ENCODE measurements at regions not wholly inside any gene's neighbourhood (a gene's known extent, or its start where the extent isn't known, plus 50 kb on each side); places are given as distances from the start of the nearest gene placed in this dataset.

GRCh38 chr10:105699504-105699903 lies 1058.4 kb downstream of the SORCS3 start:
- H3K4me3 ChIP-seq (ENCODE audit: extremely low read depth in 1 of 4, insufficient read depth in 2 of 4, low read depth in 3 of 4, low read length in 4 of 4), result no peak overlapping the region
- TF ChIP-seq NRF1 (IDR thresholded peaks at IDR 0.05; ENCODE audit: low read depth, low read length) (no peak), CBX5 (IDR thresholded peaks at IDR 0.05; ENCODE audit: low read depth, low read length) (no peak), KDM5A (IDR thresholded peaks at IDR 0.05; ENCODE audit: low read length) (no peak), EP300 (IDR thresholded peaks at IDR 0.05; ENCODE audit: borderline replicate concordance in 1 of 2, low read depth in 2 of 2, low read length in 2 of 2) (no peak), MAX (IDR thresholded peaks at IDR 0.05) (no peak)
- H2BK20ac ChIP-seq (ENCODE audit: low read length), result no peak overlapping the region
- H2BK15ac ChIP-seq (ENCODE audit: low read length), result no peak overlapping the region
- peaks cover 1 to 14% (median 12%) of the 10 kb centered on the region in 4 experiments; a peak in 5 of 7 replicates for H3K27me3 ChIP-seq (replicated peaks in 1 of 4; ENCODE audit: control insufficient read depth in 3 of 4, extremely low read depth in 1 of 4, insufficient read depth in 3 of 4, low read length in 3 of 4)
- no peak overlapping the region for H4K8ac ChIP-seq (ENCODE audit: extremely low read depth, insufficient read depth, low read length)
- 76% methylated on average over 5 of the region's 5 CpGs; no CpG with 5 or more reads in 1 of the 2 experiments for WGBS, 2 experiments (ENCODE audit: extremely low coverage in 1 of 2, insufficient coverage in 1 of 2, insufficient read length in 1 of 2, insufficient replicate concordance in 2 of 2, low coverage in 1 of 2, low lambda C conversion rate in 2 of 2, missing lambda C conversion rate in 1 of 2)
- H3K4me1 ChIP-seq (replicated peaks in 1 of 4; ENCODE audit: control insufficient read depth in 3 of 4, insufficient read depth in 4 of 4, low read length in 3 of 4), result peaks cover 0 to 9% (median 3%) of the 10 kb centered on the region in 4 experiments; a peak in 4 of 7 replicates
- no peak overlapping the region for H2AK5ac ChIP-seq (ENCODE audit: low read depth, low read length)
- FAIRE-seq (no peak), DNase-seq (ENCODE audit: low read depth in 1 of 2, low spot score in 2 of 2) (no peak)
- no peak overlapping the region for H3K9ac ChIP-seq (replicated peaks in 1 of 4; ENCODE audit: extremely low read depth in 1 of 4, low read depth in 3 of 4, low read length in 3 of 4)
- H2AFZ ChIP-seq (ENCODE audit: low read length), result no peak overlapping the region
- H2BK5ac ChIP-seq (ENCODE audit: low read depth, low read length), result no peak overlapping the region
- H2BK120ac ChIP-seq (replicated peaks; ENCODE audit: low read depth, low read length), result no peak overlapping the region
- no peak overlapping the region for H3K23ac ChIP-seq (ENCODE audit: insufficient read length)
- H4K5ac ChIP-seq (ENCODE audit: insufficient read length, low read depth, low read length), result no peak overlapping the region
- no peaks in the 10 kb centered on the region for H3K36me3 ChIP-seq (ENCODE audit: control insufficient read depth in 2 of 4, insufficient read depth in 4 of 4, low read length in 3 of 4)
- POLR2A ChIA-PET (ENCODE audit: partially characterized antibody), result no interaction called here
- no peak overlapping the region for H2BK12ac ChIP-seq (ENCODE audit: low read depth, low read length)
- no peak overlapping the region for H3K27ac ChIP-seq (ENCODE audit: low read depth, low read length)
- no peak overlapping the region for H3K4ac ChIP-seq (replicated peaks; ENCODE audit: insufficient read length, low read depth, low read length)
- H3K14ac ChIP-seq (ENCODE audit: insufficient read length), result no peak overlapping the region
- H3K18ac ChIP-seq (ENCODE audit: extremely low read depth, low read length), result no peak overlapping the region
- H3K56ac ChIP-seq (replicated peaks; ENCODE audit: insufficient read length, low read depth, low read length), result no peak overlapping the region
- H4K91ac ChIP-seq (replicated peaks; ENCODE audit: insufficient read length, low read length), result no peak overlapping the region
- no peaks in the 10 kb centered on the region for H3K23me2 ChIP-seq (ENCODE audit: low read depth, low read length)
- peaks cover 0 to 1% of the 10 kb centered on the region in 2 experiments for H4K20me1 ChIP-seq (replicated peaks in 1 of 2; ENCODE audit: control insufficient read depth in 1 of 2, insufficient read depth in 2 of 2, low read length in 2 of 2)
- CTCF ChIA-PET (ENCODE audit: partially characterized antibody), result interaction anchor here (1.5 to 2.0 kb wide), 3 partner anchors 8 to 636 kb away, joined by 4 to 6 read pairs (median 5); no protein-coding TSS in a partner anchor
- H3K4me2 ChIP-seq (ENCODE audit: insufficient read depth in 1 of 2, low read depth in 2 of 2, low read length in 2 of 2), result no peak overlapping the region
- H3K79me1 ChIP-seq (ENCODE audit: low read depth, low read length), result no peaks in the 10 kb centered on the region
- no peaks in the 10 kb centered on the region for H3K9me3 ChIP-seq (ENCODE audit: insufficient read depth in 2 of 2, low read depth in 1 of 2, low read length in 1 of 2)
- no peaks in the 10 kb centered on the region for H3K79me2 ChIP-seq (ENCODE audit: control insufficient read depth in 1 of 2, insufficient read depth in 2 of 2, low read length in 2 of 2)
